ENCODE measurements at regions not wholly inside any gene's neighbourhood (a gene's known extent, or its start where the extent isn't known, plus 50 kb on each side); places are given as distances from the start of the nearest gene placed in this dataset.

GRCh38 chr15:39456582-39457330, 124.1 kb upstream of the THBS1 start:
- no peak overlapping the region for H2BK5ac ChIP-seq (ENCODE audit: low read depth, low read length)
- no peak overlapping the region for H3K14ac ChIP-seq (ENCODE audit: insufficient read length)
- no peak overlapping the region for H4K5ac ChIP-seq (ENCODE audit: insufficient read length, low read depth, low read length)
- H3K79me2 ChIP-seq (ENCODE audit: control insufficient read depth in 1 of 2, insufficient read depth in 2 of 2, low read length in 2 of 2), result no peaks in the 10 kb centered on the region
- no peak overlapping the region for H3K4ac ChIP-seq (replicated peaks; ENCODE audit: insufficient read length, low read depth, low read length)
- H2AK5ac ChIP-seq (ENCODE audit: low read depth, low read length), result no peak overlapping the region
- H3K56ac ChIP-seq (replicated peaks; ENCODE audit: insufficient read length, low read depth, low read length), result no peak overlapping the region
- H3K9ac ChIP-seq (replicated peaks in 1 of 4; ENCODE audit: extremely low read depth in 1 of 4, low read depth in 3 of 4, low read length in 3 of 4), result no peak overlapping the region
- no peaks in the 10 kb centered on the region for H3K27me3 ChIP-seq (replicated peaks in 1 of 4; ENCODE audit: control insufficient read depth in 3 of 4, extremely low read depth in 1 of 4, insufficient read depth in 3 of 4, low read length in 3 of 4)
- POLR2A ChIA-PET (ENCODE audit: partially characterized antibody), result no interaction called here
- 90% methylated on average over 10 of the region's 10 CpGs; no CpG with 5 or more reads in 1 of the 2 experiments for WGBS, 2 experiments (ENCODE audit: extremely low coverage in 1 of 2, insufficient coverage in 1 of 2, insufficient read length in 1 of 2, insufficient replicate concordance in 2 of 2, low coverage in 1 of 2, low lambda C conversion rate in 2 of 2, missing lambda C conversion rate in 1 of 2)
- no peak overlapping the region for H2BK20ac ChIP-seq (ENCODE audit: low read length)
- no peak overlapping the region for H3K23ac ChIP-seq (ENCODE audit: insufficient read length)
- H3K23me2 ChIP-seq (ENCODE audit: low read depth, low read length), result no peaks in the 10 kb centered on the region
- H3K27ac ChIP-seq (ENCODE audit: low read depth, low read length), result no peak overlapping the region
- H2BK120ac ChIP-seq (replicated peaks; ENCODE audit: low read depth, low read length), result no peak overlapping the region
- no peak overlapping the region for H4K8ac ChIP-seq (ENCODE audit: extremely low read depth, insufficient read depth, low read length)
- H3K4me3 ChIP-seq (ENCODE audit: extremely low read depth in 1 of 4, insufficient read depth in 2 of 4, low read depth in 3 of 4, low read length in 4 of 4), result no peak overlapping the region
- H2AFZ ChIP-seq (ENCODE audit: low read length), result no peak overlapping the region
- no peaks in the 10 kb centered on the region for H3K36me3 ChIP-seq (ENCODE audit: control insufficient read depth in 2 of 4, insufficient read depth in 4 of 4, low read length in 3 of 4)
- no peak overlapping the region for H2BK12ac ChIP-seq (ENCODE audit: low read depth, low read length)
- H3K18ac ChIP-seq (ENCODE audit: extremely low read depth, low read length), result no peak overlapping the region
- FAIRE-seq, result no peak
- H2BK15ac ChIP-seq (ENCODE audit: low read length), result no peak overlapping the region
- no peaks in the 10 kb centered on the region for H3K9me3 ChIP-seq (ENCODE audit: insufficient read depth in 2 of 2, low read depth in 1 of 2, low read length in 1 of 2)
- no peak overlapping the region for H3K4me2 ChIP-seq (ENCODE audit: insufficient read depth in 1 of 2, low read depth in 2 of 2, low read length in 2 of 2)
- CTCF ChIA-PET (ENCODE audit: partially characterized antibody), result interaction anchor here (1.0 to 1.7 kb wide), 2 partner anchors 9 to 757 kb away, joined by 3 read pairs; no protein-coding TSS in a partner anchor
- no peaks in the 10 kb centered on the region for H3K79me1 ChIP-seq (ENCODE audit: low read depth, low read length)
- DNase-seq (ENCODE audit: low read depth in 1 of 2, low spot score in 2 of 2), result no peak
- no peaks in the 10 kb centered on the region for H3K4me1 ChIP-seq (replicated peaks in 1 of 4; ENCODE audit: control insufficient read depth in 3 of 4, insufficient read depth in 4 of 4, low read length in 3 of 4)
- no peak overlapping the region for H4K91ac ChIP-seq (replicated peaks; ENCODE audit: insufficient read length, low read length)
- H4K20me1 ChIP-seq (replicated peaks in 1 of 2; ENCODE audit: control insufficient read depth in 1 of 2, insufficient read depth in 2 of 2, low read length in 2 of 2), result no peaks in the 10 kb centered on the region
- TF ChIP-seq RNF2 (IDR thresholded peaks at IDR 0.05; ENCODE audit: borderline replicate concordance, low read depth, low read length, missing control alignments, poor library complexity, severe bottlenecking) (no peak), KDM4A (IDR thresholded peaks at IDR 0.05; ENCODE audit: low read depth, low read length, severe bottlenecking) (no peak), RXRA (IDR thresholded peaks at IDR 0.05; ENCODE audit: insufficient read depth, low read depth, low read length) (no peak), POLR2AphosphoS5 (IDR thresholded peaks at IDR 0.05; ENCODE audit: low read depth, low read length) (no peak), ASH2L (IDR thresholded peaks at IDR 0.05; ENCODE audit: low read length) (no peak), EGR1 (IDR thresholded peaks at IDR 0.05; ENCODE audit: borderline replicate concordance, low read depth, low read length) (no peak), TEAD4 (IDR thresholded peaks at IDR 0.05; ENCODE audit: low read depth, low read length) (no peak), SP1 (IDR thresholded peaks at IDR 0.05; ENCODE audit: low read depth, low read length) (no peak), JUN (IDR thresholded peaks at IDR 0.05; ENCODE audit: low read depth, low read length) (no peak), NANOG (IDR thresholded peaks at IDR 0.05; ENCODE audit: insufficient read depth, low read depth, low read length, poor library complexity, severe bottlenecking) (no peak)
- TF ChIP-seq, protein P1, sequence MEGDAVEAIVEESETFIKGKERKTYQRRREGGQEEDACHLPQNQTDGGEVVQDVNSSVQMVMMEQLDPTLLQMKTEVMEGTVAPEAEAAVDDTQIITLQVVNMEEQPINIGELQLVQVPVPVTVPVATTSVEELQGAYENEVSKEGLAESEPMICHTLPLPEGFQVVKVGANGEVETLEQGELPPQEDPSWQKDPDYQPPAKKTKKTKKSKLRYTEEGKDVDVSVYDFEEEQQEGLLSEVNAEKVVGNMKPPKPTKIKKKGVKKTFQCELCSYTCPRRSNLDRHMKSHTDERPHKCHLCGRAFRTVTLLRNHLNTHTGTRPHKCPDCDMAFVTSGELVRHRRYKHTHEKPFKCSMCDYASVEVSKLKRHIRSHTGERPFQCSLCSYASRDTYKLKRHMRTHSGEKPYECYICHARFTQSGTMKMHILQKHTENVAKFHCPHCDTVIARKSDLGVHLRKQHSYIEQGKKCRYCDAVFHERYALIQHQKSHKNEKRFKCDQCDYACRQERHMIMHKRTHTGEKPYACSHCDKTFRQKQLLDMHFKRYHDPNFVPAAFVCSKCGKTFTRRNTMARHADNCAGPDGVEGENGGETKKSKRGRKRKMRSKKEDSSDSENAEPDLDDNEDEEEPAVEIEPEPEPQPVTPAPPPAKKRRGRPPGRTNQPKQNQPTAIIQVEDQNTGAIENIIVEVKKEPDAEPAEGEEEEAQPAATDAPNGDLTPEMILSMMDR (IDR thresholded peaks at IDR 0.05; ENCODE audit: control extremely low read depth in 1 of 3, insufficient read depth in 1 of 3, low read depth in 1 of 3, low read length in 3 of 3), result no peak
